Hepatocyte (in vitro differentiated cells): ENCODE measurements at regions not wholly inside any gene's neighbourhood (a gene's known extent, or its start where the extent isn't known, plus 50 kb on each side); places are given as distances from the start of the nearest gene placed in this dataset.
A peak's percentile ranks its signal among the peaks of the same experiment; 100 is the strongest.

ENCODE experiments used
- DNase-seq: peaks from one replicate; pipeline ENCODE4 v3.0.0-alpha.2; 2016; ENCODE audit warnings: low spot score
- H2AFZ ChIP-seq: fragments of 200-600 bp; sonication (generic); 2 replicates; pipeline ENCODE4 v1.6.0; 2016; ENCODE audit warnings: antibody characterized with exemption, mild to moderate bottlenecking
- H3K27ac ChIP-seq: fragments of 200-600 bp; sonication (generic); 2 replicates; pipeline ENCODE4 v1.5.1; 2016; ENCODE audit warnings: mild to moderate bottlenecking
- H3K27me3 ChIP-seq: fragments of 200-600 bp; sonication (generic); 2 replicates; pipeline ENCODE4 v1.6.1; 2016
- H3K36me3 ChIP-seq: fragments of 200-600 bp; sonication (generic); replicated peaks from 2 replicates; pipeline ENCODE4 v1.5.1; 2016; ENCODE audit warnings: low read depth; ENCODE audit not compliant: insufficient read depth
- H3K4me1 ChIP-seq: fragments of 200-600 bp; sonication (generic); 2 replicates; pipeline ENCODE4 v1.5.1; 2016; ENCODE audit warnings: mild to moderate bottlenecking, moderate library complexity; ENCODE audit not compliant: insufficient read depth
- H3K4me2 ChIP-seq: fragments of 200-600 bp; sonication (generic); 2 replicates; pipeline ENCODE4 v1.6.0; 2016
- H3K4me3 ChIP-seq: fragments of 200-600 bp; sonication (generic); 2 replicates; pipeline ENCODE4 v1.5.1; 2016; ENCODE audit warnings: mild to moderate bottlenecking
- H3K79me2 ChIP-seq: fragments of 200-600 bp; sonication (generic); 2 replicates; pipeline ENCODE4 v1.6.0; 2017; ENCODE audit warnings: mild to moderate bottlenecking
- H3K9me2 ChIP-seq: fragments of 200-600 bp; sonication (generic); replicated peaks from 2 replicates; pipeline ENCODE4 v1.6.0; 2017; ENCODE audit warnings: mild to moderate bottlenecking; ENCODE audit not compliant: insufficient read depth
- H3K9me3 ChIP-seq: fragments of 200-600 bp; sonication (generic); 2 replicates; pipeline ENCODE4 v1.5.1; 2016; ENCODE audit warnings: low read depth, mild to moderate bottlenecking
- H4K20me1 ChIP-seq: fragments of 200-600 bp; sonication (generic); 2 replicates; pipeline ENCODE4 v1.6.0; 2016; ENCODE audit warnings: mild to moderate bottlenecking; ENCODE audit not compliant: insufficient read depth, poor library complexity, severe bottlenecking
- CTCF ChIP-seq: fragments of 200-600 bp; sonication (generic); IDR thresholded peaks from 2 replicates; pipeline ENCODE4 v1.5.1; 2016; ENCODE audit warnings: antibody characterized with exemption, mild to moderate bottlenecking; ENCODE audit not compliant: poor library complexity
- EZH2 ChIP-seq: fragments of 200-600 bp; sonication (generic); IDR thresholded peaks from 2 replicates; pipeline ENCODE4 v1.6.1; 2016; ENCODE audit warnings: antibody characterized with exemption, mild to moderate bottlenecking, borderline replicate concordance
- EZH2phosphoT487 ChIP-seq: fragments of 200-600 bp; sonication (generic); IDR thresholded peaks from one replicate; pipeline ENCODE4 v1.6.1; 2018; ENCODE audit warnings: antibody characterized with exemption, mild to moderate bottlenecking, low read depth, moderate library complexity; ENCODE audit not compliant: unreplicated experiment, severe bottlenecking
- WGBS: methylation state at CpG from one replicate; pipeline ENCODE4 v1.1.6; 2016; ENCODE audit warnings: low lambda C conversion rate; ENCODE audit errors: missing lambda C conversion rate; 5-methylcytosine and 5-hydroxymethylcytosine counted together

GRCh38 chr14:44135972-44136371 lies 371.1 kb downstream of the FSCB start:
- H3K4me1 ChIP-seq: no peaks in the 10 kb centered on the region
- no peak overlapping the region for H3K4me3 ChIP-seq
- H3K27ac ChIP-seq: no peak overlapping the region
- no peaks in the 10 kb centered on the region for H3K27me3 ChIP-seq
- H3K9me2 ChIP-seq: no peaks in the 10 kb centered on the region
- H4K20me1 ChIP-seq: no peaks in the 10 kb centered on the region
- 91% methylated on average over 5 of the region's 5 CpGs for WGBS
- H3K4me2 ChIP-seq: no peak overlapping the region
- H3K79me2 ChIP-seq: no peaks in the 10 kb centered on the region
- no peaks in the 10 kb centered on the region for H3K36me3 ChIP-seq
- TF ChIP-seq EZH2 (no peak), EZH2phosphoT487 (no peak), CTCF (no peak)
- no peak overlapping the region for H2AFZ ChIP-seq
- no peaks in the 10 kb centered on the region for H3K9me3 ChIP-seq
- DNase-seq: no peak

- no peak for DNase-seq
- Histone ChIP-seq H3K4me2 (no peak overlapping the region), H2AFZ (no peak overlapping the region), H3K4me1 (no peaks in the 10 kb centered on the region), H3K9me3 (no peaks in the 10 kb centered on the region), H4K20me1 (no peaks in the 10 kb centered on the region), H3K9me2 (no peaks in the 10 kb centered on the region), H3K27me3 (no peaks in the 10 kb centered on the region), H3K36me3 (no peaks in the 10 kb centered on the region), H3K79me2 (no peaks in the 10 kb centered on the region), H3K4me3 (no peak overlapping the region), H3K27ac (no peak overlapping the region)
- WGBS: 91% methylated on average over 1 of the region's 1 CpG
- TF ChIP-seq CTCF: no peak
- no peak for TF ChIP-seq EZH2
- TF ChIP-seq EZH2phosphoT487: no peak
Observed at GRCh38 chr14:44131861-44132260, 375.2 kb downstream of the FSCB start.

GRCh38 chr14:44113769-44114730 lies 393.0 kb downstream of the FSCB start:
- Histone ChIP-seq H2AFZ (peak overlapping the region; percentile 21), H3K4me2 (no peak overlapping the region), H3K36me3 (no peaks in the 10 kb centered on the region), H3K4me3 (no peak overlapping the region), H4K20me1 (no peaks in the 10 kb centered on the region), H3K4me1 (peaks cover 3% of the 10 kb centered on the region), H3K79me2 (no peaks in the 10 kb centered on the region), H3K9me2 (no peaks in the 10 kb centered on the region), H3K9me3 (no peaks in the 10 kb centered on the region), H3K27ac (no peak overlapping the region), H3K27me3 (no peaks in the 10 kb centered on the region)
- WGBS: 88% methylated on average over 7 of the region's 7 CpGs
- TF ChIP-seq CTCF (no peak), EZH2phosphoT487 (no peak), EZH2 (no peak)
- DNase-seq: no peak
